GM12878 (cell line): ENCODE measurements at regions not wholly inside any gene's neighbourhood (a gene's known extent, or its start where the extent isn't known, plus 50 kb on each side); places are given as distances from the start of the nearest gene placed in this dataset.

ENCODE experiments used
- ATAC-seq: fragments of 200-7000 bp; cut with Tn5 transposase; 3 replicates; pipeline ENCODE4 v1.9.1; 2020; ENCODE audit warnings: mild to moderate bottlenecking, moderate library complexity
- BruUV-seq: library from RNA; stranded (reverse); fragments of 400-500 nt; replicated peaks from 2 replicates; lab custom pipeline; 2021; lab: Mats Ljungman, UMichigan
- CTCF ChIA-PET: fragments of 300-600 bp; sonication (Branson Sonifier 250); formaldehyde crosslinking; extraction: SDS; loops from one replicate; lab custom pipeline; 2021; ENCODE audit warnings: inconsistent platforms; lab: Yijun Ruan, JAX
- POLR2A ChIA-PET: fragments of 350-600 bp; formaldehyde crosslinking; extraction: SDS; loops from one replicate; lab custom pipeline; 2021; ENCODE audit warnings: inconsistent platforms; lab: Charles Lee
- RAD21 ChIA-PET: fragments of 300-600 bp; sonication (Branson Sonifier 250); formaldehyde crosslinking; loops from one replicate; lab custom pipeline; 2023; ENCODE audit warnings: antibody characterized with exemption; ENCODE audit not compliant: unreplicated experiment; lab: Charles Lee
- SMC1A ChIA-PET: fragments of 300-600 bp; sonication (Branson Sonifier 250); formaldehyde crosslinking; loops from one replicate; lab custom pipeline; 2023; ENCODE audit not compliant: unreplicated experiment, uncharacterized antibody; lab: Charles Lee
- DNase-seq: peaks from one replicate; pipeline ENCODE4 v3.0.0-alpha.2; 2011; ENCODE audit warnings: low read depth, low spot score
- FAIRE-seq: peaks from 3 replicates; lab custom pipeline; 2011; peaks lifted over from hg19 to GRCh38; lab: Jason Lieb, UNC
- H2AFZ ChIP-seq: 2 replicates; pipeline ENCODE4 v1.6.0; 2011; ENCODE audit warnings: low read depth, low read length, control low read depth; ENCODE audit not compliant: control insufficient read depth
- H3K27ac ChIP-seq: 2 replicates; pipeline ENCODE4 v1.5.1; 2011; ENCODE audit warnings: control low read depth; ENCODE audit not compliant: control insufficient read depth, insufficient read depth
- H3K27me3 ChIP-seq, 2 experiments: replicated peaks in 1 of 2; 2 replicates each; pipeline versions ENCODE4 v1.6.0 to v1.6.1; 2011; ENCODE audit warnings: low read length in 1 of 2; ENCODE audit not compliant: control insufficient read depth in 2 of 2, insufficient read depth in 2 of 2
- H3K36me3 ChIP-seq, 2 experiments: 2 replicates each; pipeline ENCODE4 v1.5.1; 2011; ENCODE audit warnings: low read length in 1 of 2; ENCODE audit not compliant: control insufficient read depth in 2 of 2, insufficient read depth in 2 of 2
- H3K4me1 ChIP-seq: 2 replicates; pipeline ENCODE4 v1.6.1; 2011; ENCODE audit warnings: mild to moderate bottlenecking, low read length, moderate library complexity, mixed read lengths; ENCODE audit not compliant: control insufficient read depth, insufficient read depth
- H3K4me2 ChIP-seq: 2 replicates; pipeline ENCODE4 v1.6.0; 2011; ENCODE audit warnings: control low read depth; ENCODE audit not compliant: control insufficient read depth, insufficient read depth
- H3K4me3 ChIP-seq: fragments of 200-600 bp; sonication (generic); 2 replicates; pipeline ENCODE4 v1.5.1; 2016
- H3K79me2 ChIP-seq: 2 replicates; pipeline ENCODE4 v1.6.0; 2011; ENCODE audit warnings: low read length; ENCODE audit not compliant: control insufficient read depth, insufficient read depth
- H3K9ac ChIP-seq: 2 replicates; pipeline ENCODE4 v1.8.0; 2011; ENCODE audit warnings: low read length, control low read depth, mixed read lengths; ENCODE audit not compliant: control insufficient read depth, insufficient read depth
- H3K9me3 ChIP-seq: replicated peaks from 3 replicates; pipeline ENCODE4 v1.5.1; 2011; ENCODE audit warnings: mild to moderate bottlenecking, low read length; ENCODE audit not compliant: control insufficient read depth, insufficient read depth
- H4K20me1 ChIP-seq: 2 replicates; pipeline ENCODE4 v1.6.0; 2011; ENCODE audit not compliant: control insufficient read depth, insufficient read depth
- BHLHE40 ChIP-seq, 2 experiments: fragments of 450-650 bp in 1 of 2; IDR thresholded peaks; 2 replicates each; pipeline ENCODE4 v1.6.1; 2011 to 2017; ENCODE audit warnings: low read depth in 2 of 2, borderline replicate concordance in 1 of 2, improper control_type of control experiment in 1 of 2, low read length in 1 of 2, mild to moderate bottlenecking in 1 of 2
- EGR1 ChIP-seq, 2 experiments: IDR thresholded peaks; 1 replicate in 1 of 2; 2 replicates in 1 of 2; pipeline ENCODE4 v1.6.1; 2011 to 2012; ENCODE audit warnings: low read depth in 2 of 2, low read length in 2 of 2, borderline replicate concordance in 1 of 2, mild to moderate bottlenecking in 1 of 2, moderate library complexity in 1 of 2
- KAT2A ChIP-seq: conservative IDR thresholded peaks from 2 replicates; pipeline ENCODE4 v1.6.1; 2011; ENCODE audit warnings: low read depth, low read length; ENCODE audit not compliant: control insufficient read depth
- MYC ChIP-seq: IDR thresholded peaks from 2 replicates; pipeline ENCODE4 v1.6.1; 2011; ENCODE audit warnings: mild to moderate bottlenecking, low read length, moderate library complexity, inconsistent platforms; ENCODE audit not compliant: insufficient read depth, insufficient replicate concordance, insufficient read length, severe bottlenecking
- NFYA ChIP-seq: IDR thresholded peaks from 2 replicates; pipeline ENCODE4 v1.6.1; 2011; ENCODE audit warnings: low read depth, mild to moderate bottlenecking, low read length, improper control_type of control experiment, borderline replicate concordance
- NR2C2 ChIP-seq: IDR thresholded peaks from 2 replicates; pipeline ENCODE4 v1.6.1; 2011; ENCODE audit warnings: borderline replicate concordance, low read depth; ENCODE audit not compliant: control insufficient read depth, insufficient read length
- NR2F1 ChIP-seq: fragments of 450-650 bp; conservative IDR thresholded peaks from 2 replicates; pipeline ENCODE4 v1.6.1; 2017; ENCODE audit warnings: mild to moderate bottlenecking
- NRF1 ChIP-seq: conservative IDR thresholded peaks from 2 replicates; pipeline ENCODE4 v1.6.1; 2011; ENCODE audit warnings: mild to moderate bottlenecking, low read depth, low read length, improper control_type of control experiment
- RCOR1 ChIP-seq: conservative IDR thresholded peaks from 2 replicates; pipeline ENCODE4 v1.6.1; 2012; ENCODE audit warnings: low read depth, low read length, improper control_type of control experiment
- SMAD1 ChIP-seq: fragments of 450-650 bp; IDR thresholded peaks from 2 replicates; pipeline ENCODE4 v1.6.1; 2018; ENCODE audit warnings: mild to moderate bottlenecking, low read depth; ENCODE audit not compliant: partially characterized antibody
- STAT3 ChIP-seq: IDR thresholded peaks from 2 replicates; pipeline ENCODE4 v1.6.1; 2011; ENCODE audit warnings: low read depth, low read length, improper control_type of control experiment
- TARDBP ChIP-seq: IDR thresholded peaks from 2 replicates; pipeline ENCODE4 v1.6.1; 2016; ENCODE audit warnings: borderline replicate concordance
- YY1 ChIP-seq: IDR thresholded peaks from 2 replicates; pipeline ENCODE4 v1.6.1; 2011; ENCODE audit warnings: low read depth, mild to moderate bottlenecking, low read length
- WGBS: methylation state at CpG from one replicate; pipeline ENCODE4 v1.1.6; 2016; ENCODE audit warnings: low lambda C conversion rate; ENCODE audit not compliant: insufficient replicate concordance, insufficient coverage; ENCODE audit errors: missing lambda C conversion rate; 5-methylcytosine and 5-hydroxymethylcytosine counted together
- in situ Hi-C: fragments of 300-500 bp; cut with MboI; formaldehyde crosslinking; loops from 9 replicates; pipeline ENCODE4 v1.14.3; 2018; ENCODE audit warnings: mixed read lengths
- intact Hi-C: fragments of 100-400 bp; cut with micrococcal nuclease; formaldehyde crosslinking; loops from one replicate; pipeline ENCODE4 v1.14.2; 2022; ENCODE audit not compliant: unreplicated experiment
- TF ChIP-seq, protein P1 (sequence below): fragments of 450-650 bp; IDR thresholded peaks from 2 replicates; pipeline ENCODE4 v1.6.1; 2018; ENCODE audit warnings: mild to moderate bottlenecking, low read depth, moderate library complexity; ENCODE audit not compliant: partially characterized antibody
- TF ChIP-seq, protein P2 (sequence below): fragments of 450-650 bp; IDR thresholded peaks from 2 replicates; pipeline ENCODE4 v1.6.1; 2017; ENCODE audit warnings: low read depth, mild to moderate bottlenecking, moderate library complexity
- TF ChIP-seq, protein P3 (sequence below): fragments of 450-650 bp; IDR thresholded peaks from 2 replicates; pipeline ENCODE4 v1.6.1; 2014; ENCODE audit warnings: mild to moderate bottlenecking

DNA sequence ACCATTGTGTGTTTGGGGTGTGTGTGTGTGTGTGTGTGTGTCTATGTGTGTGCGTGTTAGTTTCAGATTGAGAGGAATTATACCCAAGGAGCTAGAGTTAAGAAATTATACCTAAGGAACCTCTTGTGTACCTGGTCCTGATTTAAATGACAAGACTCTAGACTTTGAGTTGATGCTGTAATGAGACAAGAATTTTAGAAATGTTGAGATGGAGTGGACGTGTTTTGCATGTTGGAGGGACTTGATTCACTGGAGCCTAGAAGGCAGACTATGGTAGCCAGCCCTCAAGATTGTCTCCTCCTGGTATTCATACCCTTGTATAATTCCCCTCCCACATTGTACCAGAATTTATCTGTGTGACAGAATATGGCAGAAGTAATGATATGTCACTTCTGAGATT is 52.4 kb upstream of the HSPB3 start (continued):
- TF ChIP-seq SMAD1 (no peak), KAT2A (no peak), RCOR1 (no peak), YY1 (no peak)

DNA sequence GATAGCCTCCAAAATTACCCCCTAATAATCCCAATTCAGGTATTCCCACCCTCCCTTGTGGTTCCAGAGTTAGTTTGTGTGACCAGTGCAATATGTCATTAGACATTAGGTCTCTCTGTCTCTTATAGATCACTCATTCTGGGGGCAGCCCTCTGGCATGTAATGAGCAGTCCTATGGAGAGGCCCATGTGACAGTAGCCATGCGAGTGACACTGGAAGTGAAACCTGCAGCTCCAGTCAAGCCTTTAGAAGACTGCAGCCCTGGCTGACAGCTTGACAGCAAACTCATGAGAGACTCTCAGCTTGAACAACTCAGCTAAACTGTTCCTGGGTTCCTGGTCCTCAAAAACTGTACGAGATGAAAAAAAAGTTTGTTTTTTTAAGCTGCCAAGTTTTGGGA is 54.0 kb upstream of the HSPB3 start:
- H3K9me3 ChIP-seq: no peaks in the 10 kb centered on the region
- SMC1A ChIA-PET: interaction anchor here (1.5 to 8.7 kb wide), 11 partner anchors 8 to 93 kb away, joined by 3 to 71 read pairs (median 10); partner anchors contain the start of gene ARL15
- H3K79me2 ChIP-seq: no peaks in the 10 kb centered on the region
- DNase-seq (no peak), FAIRE-seq (no peak), ATAC-seq (peak; percentile 96)
- WGBS: 0% methylated on average over 2 of the region's 2 CpGs
- H3K9ac ChIP-seq: no peak overlapping the region
- no peaks in the 10 kb centered on the region for H4K20me1 ChIP-seq
- POLR2A ChIA-PET: interaction anchor here (1.3 to 5.0 kb wide), 4 partner anchors 8 to 91 kb away, joined by 4 to 30 read pairs (median 18); partner anchors contain the start of gene ARL15
- H2AFZ ChIP-seq: no peak overlapping the region
- no TSS peak for BruUV-seq
- peak overlapping the region; percentile 17; the same call in 1 of the 2 replicates for H3K4me2 ChIP-seq
- RAD21 ChIA-PET: interaction anchor here (1.0 to 7.9 kb wide), 9 partner anchors 9 to 167 kb away, joined by 3 to 41 read pairs (median 5); partner anchors contain the start of gene ARL15
- CTCF ChIA-PET: interaction anchor here (0.8 to 4.9 kb wide), 10 partner anchors 9 to 90 kb away, joined by 3 to 22 read pairs (median 8); partner anchors contain the start of gene ARL15
- no peak overlapping the region for H3K27ac ChIP-seq
- H3K27me3 ChIP-seq: no peaks in the 10 kb centered on the region
- intact Hi-C loops: no loop called here
- H3K4me1 ChIP-seq: peaks cover 5% of the 10 kb centered on the region
- H3K36me3 ChIP-seq: no peaks in the 10 kb centered on the region
- in situ Hi-C loops: no loop called here
- H3K4me3 ChIP-seq: no peak overlapping the region
- TF ChIP-seq NRF1: no peak
- TF ChIP-seq BHLHE40 (IDR thresholded peaks at IDR 0.05; ENCODE audit: borderline replicate concordance in 1 of 2, low read depth in 2 of 2, low read length in 1 of 2): peak in 1 of 2 experiments; percentile 36; a peak in 1 of 4 replicates
- TF ChIP-seq RCOR1: no peak
- TF ChIP-seq TARDBP: 0 out of 2 replicates have a peak, but pooled peaks have one; percentile 29
- TF ChIP-seq STAT3: no peak
- TF ChIP-seq, protein P1, sequence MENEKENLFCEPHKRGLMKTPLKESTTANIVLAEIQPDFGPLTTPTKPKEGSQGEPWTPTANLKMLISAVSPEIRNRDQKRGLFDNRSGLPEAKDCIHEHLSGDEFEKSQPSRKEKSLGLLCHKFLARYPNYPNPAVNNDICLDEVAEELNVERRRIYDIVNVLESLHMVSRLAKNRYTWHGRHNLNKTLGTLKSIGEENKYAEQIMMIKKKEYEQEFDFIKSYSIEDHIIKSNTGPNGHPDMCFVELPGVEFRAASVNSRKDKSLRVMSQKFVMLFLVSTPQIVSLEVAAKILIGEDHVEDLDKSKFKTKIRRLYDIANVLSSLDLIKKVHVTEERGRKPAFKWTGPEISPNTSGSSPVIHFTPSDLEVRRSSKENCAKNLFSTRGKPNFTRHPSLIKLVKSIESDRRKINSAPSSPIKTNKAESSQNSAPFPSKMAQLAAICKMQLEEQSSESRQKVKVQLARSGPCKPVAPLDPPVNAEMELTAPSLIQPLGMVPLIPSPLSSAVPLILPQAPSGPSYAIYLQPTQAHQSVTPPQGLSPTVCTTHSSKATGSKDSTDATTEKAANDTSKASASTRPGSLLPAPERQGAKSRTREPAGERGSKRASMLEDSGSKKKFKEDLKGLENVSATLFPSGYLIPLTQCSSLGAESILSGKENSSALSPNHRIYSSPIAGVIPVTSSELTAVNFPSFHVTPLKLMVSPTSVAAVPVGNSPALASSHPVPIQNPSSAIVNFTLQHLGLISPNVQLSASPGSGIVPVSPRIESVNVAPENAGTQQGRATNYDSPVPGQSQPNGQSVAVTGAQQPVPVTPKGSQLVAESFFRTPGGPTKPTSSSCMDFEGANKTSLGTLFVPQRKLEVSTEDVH: no peak
- TF ChIP-seq NR2C2: no peak
- TF ChIP-seq NFYA: no peak
- TF ChIP-seq, protein P2, sequence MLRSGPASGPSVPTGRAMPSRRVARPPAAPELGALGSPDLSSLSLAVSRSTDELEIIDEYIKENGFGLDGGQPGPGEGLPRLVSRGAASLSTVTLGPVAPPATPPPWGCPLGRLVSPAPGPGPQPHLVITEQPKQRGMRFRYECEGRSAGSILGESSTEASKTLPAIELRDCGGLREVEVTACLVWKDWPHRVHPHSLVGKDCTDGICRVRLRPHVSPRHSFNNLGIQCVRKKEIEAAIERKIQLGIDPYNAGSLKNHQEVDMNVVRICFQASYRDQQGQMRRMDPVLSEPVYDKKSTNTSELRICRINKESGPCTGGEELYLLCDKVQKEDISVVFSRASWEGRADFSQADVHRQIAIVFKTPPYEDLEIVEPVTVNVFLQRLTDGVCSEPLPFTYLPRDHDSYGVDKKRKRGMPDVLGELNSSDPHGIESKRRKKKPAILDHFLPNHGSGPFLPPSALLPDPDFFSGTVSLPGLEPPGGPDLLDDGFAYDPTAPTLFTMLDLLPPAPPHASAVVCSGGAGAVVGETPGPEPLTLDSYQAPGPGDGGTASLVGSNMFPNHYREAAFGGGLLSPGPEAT: no peak; the same call in 1 of the 2 replicates
- TF ChIP-seq, protein P3, sequence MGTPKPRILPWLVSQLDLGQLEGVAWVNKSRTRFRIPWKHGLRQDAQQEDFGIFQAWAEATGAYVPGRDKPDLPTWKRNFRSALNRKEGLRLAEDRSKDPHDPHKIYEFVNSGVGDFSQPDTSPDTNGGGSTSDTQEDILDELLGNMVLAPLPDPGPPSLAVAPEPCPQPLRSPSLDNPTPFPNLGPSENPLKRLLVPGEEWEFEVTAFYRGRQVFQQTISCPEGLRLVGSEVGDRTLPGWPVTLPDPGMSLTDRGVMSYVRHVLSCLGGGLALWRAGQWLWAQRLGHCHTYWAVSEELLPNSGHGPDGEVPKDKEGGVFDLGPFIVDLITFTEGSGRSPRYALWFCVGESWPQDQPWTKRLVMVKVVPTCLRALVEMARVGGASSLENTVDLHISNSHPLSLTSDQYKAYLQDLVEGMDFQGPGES: no peak
- no peak for TF ChIP-seq MYC
- no peak for TF ChIP-seq NR2F1
- TF ChIP-seq EGR1 (IDR thresholded peaks at IDR 0.05; ENCODE audit: borderline replicate concordance in 1 of 2, low read depth in 2 of 2, low read length in 2 of 2): no peak
